ENCODE measurements at regions not wholly inside any gene's neighbourhood (a gene's known extent, or its start where the extent isn't known, plus 50 kb on each side); places are given as distances from the start of the nearest gene placed in this dataset.

DNA sequence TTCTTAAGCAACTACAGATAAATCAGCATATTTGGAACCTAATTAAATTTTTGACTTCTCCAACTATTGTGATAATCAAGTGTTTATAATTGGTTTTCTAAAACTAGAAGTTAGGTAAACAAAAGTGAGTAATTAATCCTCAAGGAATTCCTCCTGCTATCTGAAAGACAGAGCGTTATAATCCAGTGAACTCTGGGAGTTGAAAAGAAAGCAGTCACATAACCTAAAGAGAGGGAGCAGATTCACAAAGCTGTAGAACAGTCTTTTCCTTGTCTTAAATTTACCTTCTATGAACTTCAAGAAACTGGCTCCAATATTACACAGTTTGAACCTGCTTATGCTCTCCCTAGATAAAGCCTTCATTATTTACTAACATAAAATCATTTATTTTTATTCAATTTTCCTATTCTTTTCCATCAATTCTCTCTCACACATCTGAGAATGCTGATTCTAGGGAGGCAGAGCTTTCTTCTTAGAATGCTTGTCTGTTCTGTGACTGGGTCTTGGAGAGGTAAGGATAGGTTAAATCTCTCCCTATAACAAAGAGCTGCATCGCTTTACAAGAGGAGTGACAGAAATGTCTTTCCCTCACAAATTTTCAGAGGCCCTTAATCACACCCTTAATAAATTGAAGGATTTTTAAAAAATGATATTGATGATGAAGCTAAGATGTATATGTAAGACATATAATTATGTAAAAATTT is 132.8 kb downstream of the TUSC7 start:
- Histone ChIP-seq H2AFZ (ENCODE audit: low read depth, low read length) (no peak overlapping the region), H3K4me1 (ENCODE audit: low read length) (no peaks in the 10 kb centered on the region)

DNA sequence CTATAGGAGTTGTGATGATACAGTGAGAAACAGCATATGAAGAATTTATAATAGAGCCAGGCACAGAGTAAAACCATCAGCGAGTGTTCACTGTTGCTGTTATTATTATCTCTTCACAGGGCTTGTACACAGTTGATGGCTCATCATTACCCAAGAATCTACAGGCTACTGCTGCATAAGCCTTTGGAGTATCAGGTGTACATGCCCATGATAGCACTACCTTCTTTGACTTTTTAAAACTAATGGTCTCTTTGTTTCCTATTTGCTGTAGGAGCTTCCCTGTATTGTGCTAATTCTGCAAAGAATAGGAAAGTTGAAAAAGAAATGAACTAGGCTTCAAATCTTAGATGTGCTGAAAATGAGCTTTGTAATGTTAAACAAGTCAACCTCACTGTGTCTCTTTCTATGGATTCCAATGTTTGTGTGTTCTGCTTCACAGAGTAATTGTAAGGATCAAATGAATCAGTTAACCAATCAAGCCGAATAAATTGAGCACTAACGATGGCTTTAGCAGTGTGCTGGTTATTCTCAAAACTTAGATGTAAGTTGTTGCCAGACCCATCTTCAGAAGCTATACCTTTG is 138.8 kb downstream of the TUSC7 start:
- no peak overlapping the region for H3K27ac ChIP-seq (ENCODE audit: low read length)
- H3K4me3 ChIP-seq (ENCODE audit: low read length) = no peak overlapping the region
- H3K4me2 ChIP-seq (ENCODE audit: low read length) = no peak overlapping the region

More for the DNA sequence above, 132.8 kb downstream of the TUSC7 start:
- Histone ChIP-seq H3K4me2 (ENCODE audit: low read length) (no peak overlapping the region), H3K9me3 (ENCODE audit: insufficient read depth, low read length) (no peaks in the 10 kb centered on the region), H3K9ac (ENCODE audit: low read length) (no peak overlapping the region), H3K79me2 (ENCODE audit: low read length) (no peaks in the 10 kb centered on the region), H3K36me3 (replicated peaks; ENCODE audit: low read depth, low read length) (no peaks in the 10 kb centered on the region), H4K20me1 (ENCODE audit: insufficient read depth, low read length) (no peaks in the 10 kb centered on the region), H3K27me3 (ENCODE audit: low read depth, low read length) (no peaks in the 10 kb centered on the region), H3K4me3 (ENCODE audit: low read length) (no peak overlapping the region), H3K27ac (ENCODE audit: low read length) (no peak overlapping the region)
- TF ChIP-seq, protein P1, sequence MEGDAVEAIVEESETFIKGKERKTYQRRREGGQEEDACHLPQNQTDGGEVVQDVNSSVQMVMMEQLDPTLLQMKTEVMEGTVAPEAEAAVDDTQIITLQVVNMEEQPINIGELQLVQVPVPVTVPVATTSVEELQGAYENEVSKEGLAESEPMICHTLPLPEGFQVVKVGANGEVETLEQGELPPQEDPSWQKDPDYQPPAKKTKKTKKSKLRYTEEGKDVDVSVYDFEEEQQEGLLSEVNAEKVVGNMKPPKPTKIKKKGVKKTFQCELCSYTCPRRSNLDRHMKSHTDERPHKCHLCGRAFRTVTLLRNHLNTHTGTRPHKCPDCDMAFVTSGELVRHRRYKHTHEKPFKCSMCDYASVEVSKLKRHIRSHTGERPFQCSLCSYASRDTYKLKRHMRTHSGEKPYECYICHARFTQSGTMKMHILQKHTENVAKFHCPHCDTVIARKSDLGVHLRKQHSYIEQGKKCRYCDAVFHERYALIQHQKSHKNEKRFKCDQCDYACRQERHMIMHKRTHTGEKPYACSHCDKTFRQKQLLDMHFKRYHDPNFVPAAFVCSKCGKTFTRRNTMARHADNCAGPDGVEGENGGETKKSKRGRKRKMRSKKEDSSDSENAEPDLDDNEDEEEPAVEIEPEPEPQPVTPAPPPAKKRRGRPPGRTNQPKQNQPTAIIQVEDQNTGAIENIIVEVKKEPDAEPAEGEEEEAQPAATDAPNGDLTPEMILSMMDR (IDR thresholded peaks at IDR 0.05; ENCODE audit: low read depth, low read length) = no peak
- TF ChIP-seq EZH2phosphoT487 (IDR thresholded peaks at IDR 0.05; ENCODE audit: low read depth) = no peak

DNA sequence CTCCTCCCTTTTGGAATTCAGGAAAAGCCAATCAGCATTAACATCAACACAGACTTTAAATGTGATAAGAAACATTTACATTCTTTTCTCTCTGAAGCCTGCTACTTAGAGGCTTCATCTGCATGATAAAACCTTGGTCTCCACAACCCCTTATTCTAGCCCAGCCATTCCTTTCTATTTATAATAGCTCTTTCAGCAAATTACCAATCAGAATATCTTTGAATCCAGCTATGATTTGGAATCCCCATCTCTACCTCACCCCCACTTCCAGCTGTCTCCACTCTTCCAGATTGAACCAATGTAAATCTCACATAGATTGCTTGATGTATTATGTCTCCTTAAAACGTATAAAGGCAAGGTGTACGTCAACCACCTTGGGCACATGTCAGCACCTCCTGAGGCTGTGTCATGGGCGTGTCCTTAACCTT is 139.7 kb downstream of the TUSC7 start:
- Histone ChIP-seq H3K4me1 (ENCODE audit: low read length) (no peaks in the 10 kb centered on the region), H3K27me3 (ENCODE audit: low read depth, low read length) (no peaks in the 10 kb centered on the region), H2AFZ (ENCODE audit: low read depth, low read length) (no peak overlapping the region), H3K4me2 (ENCODE audit: low read length) (no peak overlapping the region), H3K4me3 (ENCODE audit: low read length) (no peak overlapping the region), H3K9ac (ENCODE audit: low read length) (no peak overlapping the region), H3K27ac (ENCODE audit: low read length) (no peak overlapping the region), H4K20me1 (ENCODE audit: insufficient read depth, low read length) (no peaks in the 10 kb centered on the region), H3K79me2 (ENCODE audit: low read length) (no peaks in the 10 kb centered on the region), H3K36me3 (replicated peaks; ENCODE audit: low read depth, low read length) (no peaks in the 10 kb centered on the region), H3K9me3 (ENCODE audit: insufficient read depth, low read length) (no peaks in the 10 kb centered on the region)
- no peak for TF ChIP-seq EZH2phosphoT487 (IDR thresholded peaks at IDR 0.05; ENCODE audit: low read depth)
- TF ChIP-seq, protein P1 (IDR thresholded peaks at IDR 0.05; ENCODE audit: low read depth, low read length) = no peak

More for the DNA sequence above, 138.8 kb downstream of the TUSC7 start:
- Histone ChIP-seq H4K20me1 (ENCODE audit: insufficient read depth, low read length) (no peaks in the 10 kb centered on the region), H3K9me3 (ENCODE audit: insufficient read depth, low read length) (no peaks in the 10 kb centered on the region), H3K9ac (ENCODE audit: low read length) (no peak overlapping the region), H3K36me3 (replicated peaks; ENCODE audit: low read depth, low read length) (no peaks in the 10 kb centered on the region), H2AFZ (ENCODE audit: low read depth, low read length) (no peak overlapping the region), H3K79me2 (ENCODE audit: low read length) (no peaks in the 10 kb centered on the region), H3K4me1 (ENCODE audit: low read length) (no peaks in the 10 kb centered on the region), H3K27me3 (ENCODE audit: low read depth, low read length) (no peaks in the 10 kb centered on the region)
- TF ChIP-seq, protein P1 (IDR thresholded peaks at IDR 0.05; ENCODE audit: low read depth, low read length) = no peak
- no peak for TF ChIP-seq EZH2phosphoT487 (IDR thresholded peaks at IDR 0.05; ENCODE audit: low read depth)

DNA sequence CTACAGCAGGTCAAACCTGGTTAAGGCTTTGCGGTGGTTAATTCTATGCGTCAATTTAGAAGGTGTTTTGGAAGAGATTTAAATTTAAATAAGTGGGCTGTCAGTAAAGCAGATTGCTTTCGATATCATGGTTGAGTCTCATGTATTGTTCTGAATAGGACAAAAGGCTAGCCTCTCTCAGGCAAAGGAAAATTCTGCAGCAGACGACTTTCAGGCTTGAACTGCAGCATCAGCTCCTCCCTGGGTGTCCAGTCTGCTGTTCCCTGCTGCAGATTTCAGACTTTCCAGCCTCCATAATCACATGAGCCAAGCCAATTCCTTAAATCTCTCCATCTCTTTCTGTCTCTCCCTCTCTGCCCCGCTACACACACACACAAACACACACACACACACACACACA is 143.2 kb downstream of the TUSC7 start:
- Histone ChIP-seq H3K4me1 (ENCODE audit: low read length) (no peaks in the 10 kb centered on the region), H3K27me3 (ENCODE audit: low read depth, low read length) (no peaks in the 10 kb centered on the region), H3K27ac (ENCODE audit: low read length) (no peak overlapping the region), H4K20me1 (ENCODE audit: insufficient read depth, low read length) (no peaks in the 10 kb centered on the region), H3K9me3 (ENCODE audit: insufficient read depth, low read length) (no peaks in the 10 kb centered on the region), H3K9ac (ENCODE audit: low read length) (no peak overlapping the region), H3K79me2 (ENCODE audit: low read length) (no peaks in the 10 kb centered on the region), H3K4me3 (ENCODE audit: low read length) (no peak overlapping the region), H3K36me3 (replicated peaks; ENCODE audit: low read depth, low read length) (no peaks in the 10 kb centered on the region), H3K4me2 (ENCODE audit: low read length) (no peak overlapping the region), H2AFZ (ENCODE audit: low read depth, low read length) (no peak overlapping the region)
- no peak for TF ChIP-seq EZH2phosphoT487 (IDR thresholded peaks at IDR 0.05; ENCODE audit: low read depth)
- TF ChIP-seq, protein P1 (IDR thresholded peaks at IDR 0.05; ENCODE audit: low read depth, low read length) = no peak

Data from OCI-LY3 (cell line).